Trophoblast cell (in vitro differentiated cells and primary cell): ENCODE measurements at regions not wholly inside any gene's neighbourhood (a gene's known extent, or its start where the extent isn't known, plus 50 kb on each side); places are given as distances from the start of the nearest gene placed in this dataset.

Source experiments
- DNase-seq, 2 donors: peaks; one replicate each; pipeline ENCODE4 v3.0.0-alpha.2; 2016
- H2AFZ ChIP-seq: 2 replicates; pipeline ENCODE4 v1.6.1; 2013; ENCODE audit warnings: low read length, moderate library complexity, mild to moderate bottlenecking; ENCODE audit not compliant: insufficient read depth, poor library complexity
- H2AK5ac ChIP-seq: 2 replicates; pipeline ENCODE4 v1.6.1; 2013; ENCODE audit warnings: mild to moderate bottlenecking, low read length
- H2BK120ac ChIP-seq: 2 replicates; pipeline ENCODE4 v1.6.1; 2013; ENCODE audit warnings: low read length, mild to moderate bottlenecking, moderate library complexity; ENCODE audit not compliant: insufficient read depth, poor library complexity
- H2BK12ac ChIP-seq: 2 replicates; pipeline ENCODE4 v1.6.1; 2013; ENCODE audit warnings: mild to moderate bottlenecking, low read length, moderate library complexity
- H2BK5ac ChIP-seq: 2 replicates; pipeline ENCODE4 v1.6.1; 2013; ENCODE audit warnings: low read length, low read depth, moderate library complexity, mild to moderate bottlenecking; ENCODE audit not compliant: poor library complexity
- H3K14ac ChIP-seq: 2 replicates; pipeline ENCODE4 v1.6.1; 2013; ENCODE audit warnings: mild to moderate bottlenecking, low read length
- H3K18ac ChIP-seq: 2 replicates; pipeline ENCODE4 v1.6.1; 2013; ENCODE audit warnings: mild to moderate bottlenecking, low read length
- H3K23ac ChIP-seq: 2 replicates; pipeline ENCODE4 v1.6.1; 2013; ENCODE audit warnings: low read length
- H3K27ac ChIP-seq: 2 replicates; pipeline ENCODE4 v1.5.1; 2013; ENCODE audit warnings: low read depth, mild to moderate bottlenecking, inconsistent platforms, low read length, moderate library complexity
- H3K27me3 ChIP-seq: 2 replicates; pipeline ENCODE4 v1.6.1; 2013; ENCODE audit warnings: inconsistent platforms, mild to moderate bottlenecking, low read length, moderate library complexity; ENCODE audit not compliant: insufficient read depth
- H3K36me3 ChIP-seq, 2 experiments: 1 replicate in 1 of 2; 2 replicates in 1 of 2; pipeline ENCODE4 v1.6.1; 2013; ENCODE audit warnings: low read length in 2 of 2, mild to moderate bottlenecking in 2 of 2, moderate library complexity in 1 of 2; ENCODE audit not compliant: insufficient read depth in 2 of 2, control insufficient read depth in 1 of 2
- H3K4ac ChIP-seq: 2 replicates; pipeline ENCODE4 v1.6.1; 2013; ENCODE audit warnings: low read depth, mild to moderate bottlenecking, low read length, moderate library complexity
- H3K4me1 ChIP-seq, 2 experiments: 1 replicate in 1 of 2; 2 replicates in 1 of 2; pipeline ENCODE4 v1.6.1; 2013; ENCODE audit warnings: low read length in 2 of 2, mild to moderate bottlenecking in 2 of 2, moderate library complexity in 1 of 2; ENCODE audit not compliant: insufficient read depth in 2 of 2, control insufficient read depth in 1 of 2
- H3K4me2 ChIP-seq: 2 replicates; pipeline ENCODE4 v1.6.1; 2013; ENCODE audit warnings: inconsistent platforms, mild to moderate bottlenecking, low read length, moderate library complexity
- H3K4me3 ChIP-seq: 2 replicates; pipeline ENCODE4 v1.5.1; 2013; ENCODE audit warnings: mild to moderate bottlenecking, low read depth, low read length, inconsistent platforms
- H3K79me1 ChIP-seq: one replicate; pipeline ENCODE4 v1.6.1; 2013; ENCODE audit warnings: low read length
- H3K79me2 ChIP-seq: 2 replicates; pipeline ENCODE4 v1.6.1; 2013; ENCODE audit warnings: low read length, mild to moderate bottlenecking; ENCODE audit not compliant: control insufficient read depth, insufficient read depth, poor library complexity
- H3K9ac ChIP-seq: 2 replicates; pipeline ENCODE4 v1.6.1; 2013; ENCODE audit warnings: mild to moderate bottlenecking, low read length
- H3K9me3 ChIP-seq: 2 replicates; pipeline ENCODE4 v1.6.1; 2013; ENCODE audit warnings: low read depth, mild to moderate bottlenecking, control low read depth, inconsistent platforms, low read length; ENCODE audit not compliant: insufficient read depth
- H4K12ac ChIP-seq: 2 replicates; pipeline ENCODE4 v1.6.1; 2013; ENCODE audit warnings: low read depth, mild to moderate bottlenecking, low read length, moderate library complexity
- H4K8ac ChIP-seq: 2 replicates; pipeline ENCODE4 v1.6.1; 2013; ENCODE audit warnings: low read depth, mild to moderate bottlenecking, low read length, moderate library complexity
- H4K91ac ChIP-seq: one replicate; pipeline ENCODE4 v1.6.1; 2013; ENCODE audit warnings: low read depth, mild to moderate bottlenecking, low read length, moderate library complexity
- WGBS: extraction: QIAGEN DNeasy Blood & Tissue Kit; methylation state at CpG from one replicate; pipeline ENCODE4 v1.1.7; 2013; ENCODE audit warnings: missing lambda C conversion rate; ENCODE audit not compliant: insufficient read length, insufficient coverage; ENCODE audit errors: extremely low coverage; 5-methylcytosine and 5-hydroxymethylcytosine counted together

- Histone ChIP-seq H2BK12ac (no peak overlapping the region), H3K14ac (no peak overlapping the region), H3K4me1 (no peaks in the 10 kb centered on the region), H3K23ac (no peak overlapping the region), H3K4me3 (no peak overlapping the region), H3K27me3 (no peaks in the 10 kb centered on the region), H4K8ac (no peak overlapping the region), H3K4ac (no peak overlapping the region), H2BK120ac (no peak overlapping the region), H3K79me1 (no peaks in the 10 kb centered on the region), H3K36me3 (no peaks in the 10 kb centered on the region), H3K79me2 (no peaks in the 10 kb centered on the region), H3K27ac (no peak overlapping the region), H3K9ac (no peak overlapping the region), H3K4me2 (no peak overlapping the region), H4K91ac (no peak overlapping the region), H3K9me3 (no peaks in the 10 kb centered on the region), H3K18ac (no peak overlapping the region), H2BK5ac (no peak overlapping the region), H4K12ac (no peak overlapping the region), H2AK5ac (no peak overlapping the region), H2AFZ (no peak overlapping the region)
- no CpG with 5 or more reads among the region's 3 CpGs for WGBS
- DNase-seq: no peak
Measured at GRCh38 chr12:91753649-91754048, 392.0 kb downstream of the BTG1 start.

GRCh38 chr12:91746976-91747375 lies 398.7 kb downstream of the BTG1 start:
- H3K9ac ChIP-seq: no peak overlapping the region
- H2AFZ ChIP-seq: no peak overlapping the region
- H2AK5ac ChIP-seq: no peak overlapping the region
- DNase-seq: no peak
- H3K27me3 ChIP-seq: no peaks in the 10 kb centered on the region
- H3K4me2 ChIP-seq: no peak overlapping the region
- no peaks in the 10 kb centered on the region for H3K79me2 ChIP-seq
- no peak overlapping the region for H3K18ac ChIP-seq
- H3K9me3 ChIP-seq: no peaks in the 10 kb centered on the region
- H4K8ac ChIP-seq: no peak overlapping the region
- H3K4me1 ChIP-seq: no peaks in the 10 kb centered on the region
- no peak overlapping the region for H2BK12ac ChIP-seq
- H4K12ac ChIP-seq: no peak overlapping the region
- H3K14ac ChIP-seq: no peak overlapping the region
- no peak overlapping the region for H3K4me3 ChIP-seq
- no peak overlapping the region for H2BK120ac ChIP-seq
- H3K27ac ChIP-seq: no peak overlapping the region
- no peak overlapping the region for H2BK5ac ChIP-seq
- H3K4ac ChIP-seq: no peak overlapping the region
- H3K36me3 ChIP-seq: no peaks in the 10 kb centered on the region
- no peak overlapping the region for H3K23ac ChIP-seq
- H3K79me1 ChIP-seq: no peaks in the 10 kb centered on the region
- no peak overlapping the region for H4K91ac ChIP-seq
- no CpG with 5 or more reads among the region's 1 CpG for WGBS

DNA sequence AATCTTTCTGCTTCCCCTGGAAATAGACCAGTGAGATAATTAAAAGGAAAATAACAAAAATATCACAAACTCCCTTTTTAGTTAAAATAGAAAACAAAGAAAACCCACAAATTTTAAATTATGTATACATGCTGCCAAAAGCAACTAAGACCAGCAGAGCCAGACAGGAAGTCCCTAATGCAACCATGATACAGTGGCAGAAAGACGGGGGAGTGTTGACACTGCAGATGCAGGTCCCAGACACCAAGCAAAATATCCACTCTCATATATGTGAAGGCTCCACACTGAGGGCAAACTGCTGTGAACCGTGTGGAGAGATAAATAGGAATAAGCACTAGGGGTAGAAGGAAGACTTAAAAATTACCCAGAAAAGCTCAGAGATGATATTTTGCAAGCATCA lies 401.0 kb downstream of the BTG1 start:
- DNase-seq: no peak
- H3K18ac ChIP-seq: no peak overlapping the region
- H2AK5ac ChIP-seq: no peak overlapping the region
- no CpG with 5 or more reads among the region's 2 CpGs for WGBS
- H3K4me3 ChIP-seq: no peak overlapping the region
- H2BK5ac ChIP-seq: no peak overlapping the region
- H3K79me1 ChIP-seq: no peaks in the 10 kb centered on the region
- H3K9ac ChIP-seq: no peak overlapping the region
- no peak overlapping the region for H3K14ac ChIP-seq
- no peak overlapping the region for H2BK120ac ChIP-seq
- no peaks in the 10 kb centered on the region for H3K79me2 ChIP-seq
- no peak overlapping the region for H2BK12ac ChIP-seq
- no peak overlapping the region for H3K4me2 ChIP-seq
- no peak overlapping the region for H4K91ac ChIP-seq
- no peak overlapping the region for H2AFZ ChIP-seq
- no peak overlapping the region for H4K12ac ChIP-seq
- no peak overlapping the region for H3K23ac ChIP-seq
- H3K27ac ChIP-seq: no peak overlapping the region
- no peak overlapping the region for H3K4ac ChIP-seq
- no peaks in the 10 kb centered on the region for H3K4me1 ChIP-seq
- no peaks in the 10 kb centered on the region for H3K9me3 ChIP-seq
- no peak overlapping the region for H4K8ac ChIP-seq
- H3K27me3 ChIP-seq: no peaks in the 10 kb centered on the region
- no peaks in the 10 kb centered on the region for H3K36me3 ChIP-seq

DNA sequence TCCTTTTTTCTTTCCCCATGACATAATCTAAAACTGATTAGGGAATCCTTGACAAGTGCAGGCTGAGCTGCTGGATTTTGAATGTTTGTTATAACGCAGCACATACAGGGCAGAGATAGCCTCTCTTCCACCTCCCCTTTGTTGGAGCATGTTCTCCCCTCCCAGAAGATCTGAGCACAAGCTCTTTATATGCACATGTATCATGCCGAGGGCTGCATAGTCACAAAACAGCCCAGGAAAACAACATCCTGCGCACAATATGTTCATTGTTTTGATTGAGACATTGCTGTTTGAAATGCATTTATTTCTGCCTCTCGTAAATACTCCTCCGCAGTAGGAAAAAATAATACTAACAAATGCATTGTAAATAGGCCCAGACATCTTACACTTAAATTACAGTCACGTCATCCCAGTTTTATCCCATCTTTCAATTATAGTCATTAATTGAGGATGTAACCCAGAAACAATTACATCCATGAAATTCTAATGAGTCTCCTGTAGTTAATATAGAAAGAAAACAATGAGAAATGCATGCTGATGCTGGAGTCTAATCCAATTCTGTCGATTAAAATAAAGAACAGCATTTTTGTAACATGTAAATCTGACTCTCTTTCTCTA lies 401.8 kb downstream of the BTG1 start:
- no peak overlapping the region for H3K4ac ChIP-seq
- H3K4me2 ChIP-seq: no peak overlapping the region
- H4K91ac ChIP-seq: no peak overlapping the region
- H3K79me1 ChIP-seq: no peaks in the 10 kb centered on the region
- no peak overlapping the region for H3K27ac ChIP-seq
- H3K14ac ChIP-seq: no peak overlapping the region
- no CpG with 5 or more reads among the region's 7 CpGs for WGBS
- H3K4me3 ChIP-seq: no peak overlapping the region
- DNase-seq: no peak
- no peak overlapping the region for H3K9ac ChIP-seq
- no peaks in the 10 kb centered on the region for H3K9me3 ChIP-seq
- no peak overlapping the region for H3K18ac ChIP-seq
- H2BK12ac ChIP-seq: no peak overlapping the region
- H2AFZ ChIP-seq: no peak overlapping the region
- H3K79me2 ChIP-seq: no peaks in the 10 kb centered on the region
- H3K23ac ChIP-seq: no peak overlapping the region
- no peak overlapping the region for H2BK120ac ChIP-seq
- H4K8ac ChIP-seq: no peak overlapping the region
- H3K4me1 ChIP-seq: no peaks in the 10 kb centered on the region
- no peaks in the 10 kb centered on the region for H3K27me3 ChIP-seq
- H4K12ac ChIP-seq: no peak overlapping the region
- no peak overlapping the region for H2AK5ac ChIP-seq
- H2BK5ac ChIP-seq: no peak overlapping the region
- H3K36me3 ChIP-seq: no peaks in the 10 kb centered on the region
